GM12891 (cell line): ENCODE measurements at regions not wholly inside any gene's neighbourhood (a gene's known extent, or its start where the extent isn't known, plus 50 kb on each side); places are given as distances from the start of the nearest gene placed in this dataset.

Experiments used
- DNase-seq: peaks from one replicate; pipeline ENCODE4 v3.0.0; 2011; ENCODE audit warnings: low spot score; ENCODE audit not compliant: insufficient read length
- FAIRE-seq: peaks from 2 replicates; lab custom pipeline; 2011; peaks lifted over from hg19 to GRCh38; lab: Jason Lieb, UNC
- PAX5 ChIP-seq: IDR thresholded peaks from 2 replicates; pipeline ENCODE4 v1.6.1; 2011; ENCODE audit warnings: low read length, moderate library complexity, mild to moderate bottlenecking; ENCODE audit not compliant: insufficient read depth, severe bottlenecking
- POLR2A ChIP-seq: IDR thresholded peaks from 2 replicates; pipeline ENCODE4 v1.6.1; 2011; ENCODE audit warnings: low read depth, low read length, control low read depth
- POLR2AphosphoS5 ChIP-seq: IDR thresholded peaks from 2 replicates; pipeline ENCODE4 v1.6.1; 2011; ENCODE audit warnings: low read depth, low read length, control low read depth
- POU2F2 ChIP-seq: IDR thresholded peaks from 2 replicates; pipeline ENCODE4 v1.6.1; 2011; ENCODE audit warnings: low read depth, mild to moderate bottlenecking, control low read depth, low read length, moderate library complexity
- SPI1 ChIP-seq: IDR thresholded peaks from 2 replicates; pipeline ENCODE4 v1.6.1; 2011; ENCODE audit warnings: low read depth, low read length, control low read depth
- TAF1 ChIP-seq: IDR thresholded peaks from 2 replicates; pipeline ENCODE4 v1.6.1; 2011; ENCODE audit warnings: low read depth, low read length, control low read depth

DNA sequence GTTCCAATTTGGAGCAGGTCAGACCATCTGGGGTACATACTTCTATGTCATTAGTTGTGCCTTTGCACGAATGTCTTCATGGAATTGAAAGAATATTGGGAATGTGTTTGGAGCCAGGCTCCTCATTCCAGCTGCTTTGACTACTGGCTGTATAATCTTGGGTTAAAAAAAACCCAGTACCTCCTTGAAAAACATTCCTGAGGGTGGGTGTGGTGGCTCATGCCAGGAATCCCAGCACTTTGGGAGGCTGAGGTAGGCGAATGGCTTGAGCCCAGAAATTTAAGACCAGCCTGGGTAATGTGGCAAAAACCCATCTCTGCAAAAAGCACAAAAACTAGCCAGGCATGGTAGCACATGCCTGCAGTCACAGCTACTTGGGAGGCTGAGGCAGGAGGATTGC lies 125.6 kb downstream of the TTC8 start:
- FAIRE-seq: no peak
- TF ChIP-seq POLR2AphosphoS5 (no peak), POLR2A (no peak), POU2F2 (no peak), PAX5 (no peak), TAF1 (no peak), SPI1 (no peak)
- no peak for DNase-seq

DNA sequence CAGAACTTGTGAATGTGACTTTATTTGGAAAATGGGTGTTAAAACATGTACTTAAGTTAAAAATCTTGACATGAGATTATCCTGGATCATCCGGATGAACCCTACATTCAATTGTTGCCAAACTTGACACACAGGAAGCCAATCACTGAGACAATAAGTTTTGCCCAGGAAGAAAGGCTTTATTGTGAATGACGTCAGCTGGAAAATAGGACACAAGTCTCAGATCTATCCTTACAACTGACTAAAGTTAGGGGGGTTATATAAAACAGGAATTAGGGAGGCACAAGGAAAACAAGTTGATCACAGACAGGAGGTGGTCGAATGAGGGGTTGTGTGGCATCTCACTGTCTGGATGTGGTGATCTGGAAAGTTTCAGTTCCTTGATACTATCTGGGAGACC lies 126.9 kb downstream of the TTC8 start:
- no peak for DNase-seq
- FAIRE-seq: no peak
- TF ChIP-seq TAF1 (no peak), POU2F2 (no peak), POLR2AphosphoS5 (no peak), PAX5 (no peak), SPI1 (no peak), POLR2A (no peak)

DNA sequence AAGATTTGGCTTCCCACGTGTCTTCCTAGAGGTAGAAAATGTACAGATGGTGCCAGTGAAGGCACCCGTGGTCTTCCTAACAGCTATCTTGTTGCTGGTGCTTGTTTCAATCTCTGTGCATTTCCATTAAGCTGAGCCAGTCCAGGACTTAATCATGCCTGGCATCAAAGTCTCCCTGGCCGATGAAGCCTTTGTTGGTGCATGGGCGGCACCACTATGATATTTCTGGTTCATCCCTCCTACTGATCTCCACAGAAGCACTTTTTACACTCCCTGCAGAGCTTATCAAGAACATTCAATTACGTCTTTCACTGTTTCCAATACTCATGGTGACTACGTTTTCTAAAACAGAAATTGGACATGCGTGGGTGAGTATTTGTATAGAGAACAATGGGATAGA lies 128.4 kb downstream of the TTC8 start:
- no peak for FAIRE-seq
- no peak for DNase-seq

DNA sequence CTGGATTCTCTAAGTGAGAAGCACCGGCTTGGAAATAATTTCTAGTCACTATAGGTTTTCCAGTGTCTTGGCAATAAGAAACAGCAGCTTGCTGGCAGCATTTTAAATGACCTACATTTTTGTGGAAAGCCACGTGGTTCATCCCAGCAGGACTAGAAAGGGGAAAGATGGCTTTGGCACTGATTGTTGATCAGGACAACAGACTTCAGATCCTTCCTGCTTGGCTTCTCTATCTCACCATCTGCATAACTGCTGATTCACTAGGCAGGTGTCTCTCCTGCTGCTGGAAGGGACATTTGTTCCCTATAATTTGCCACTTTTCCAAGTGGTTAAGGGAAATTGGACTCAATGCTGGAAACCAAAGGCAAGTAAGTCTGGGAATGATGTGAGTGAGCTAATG lies 131.0 kb downstream of the TTC8 start:
- FAIRE-seq: no peak
- no peak for TF ChIP-seq PAX5
- TF ChIP-seq TAF1: no peak
- TF ChIP-seq SPI1: no peak
- no peak for TF ChIP-seq POLR2AphosphoS5
- TF ChIP-seq POLR2A: no peak
- no peak for TF ChIP-seq POU2F2
- no peak for DNase-seq

More for the DNA sequence above, 128.4 kb downstream of the TTC8 start:
- TF ChIP-seq POLR2A (no peak), POLR2AphosphoS5 (no peak), PAX5 (no peak), SPI1 (no peak), TAF1 (no peak), POU2F2 (no peak)

DNA sequence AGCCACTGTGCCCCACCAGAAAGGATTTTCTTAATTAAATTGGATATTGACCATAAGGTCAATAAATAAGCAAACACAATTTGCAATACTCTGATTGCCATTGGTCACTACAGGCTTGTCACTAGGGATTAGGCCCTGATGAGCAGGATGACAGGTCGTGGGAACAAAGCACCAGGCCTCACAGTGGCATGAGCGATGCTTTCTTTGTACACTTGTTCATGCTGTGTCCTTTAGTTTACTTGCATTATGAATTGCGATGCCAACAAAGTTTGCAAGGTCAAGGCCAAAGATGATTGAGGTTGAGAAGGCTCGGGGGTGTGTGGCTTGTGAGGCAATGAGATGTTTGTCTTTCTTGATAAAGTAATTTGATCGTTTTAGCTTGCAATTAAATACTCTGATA lies 136.0 kb downstream of the TTC8 start:
- TF ChIP-seq POLR2AphosphoS5 (no peak), POLR2A (no peak), POU2F2 (no peak), SPI1 (no peak), TAF1 (no peak), PAX5 (no peak)
- FAIRE-seq: no peak
- no peak for DNase-seq

DNA sequence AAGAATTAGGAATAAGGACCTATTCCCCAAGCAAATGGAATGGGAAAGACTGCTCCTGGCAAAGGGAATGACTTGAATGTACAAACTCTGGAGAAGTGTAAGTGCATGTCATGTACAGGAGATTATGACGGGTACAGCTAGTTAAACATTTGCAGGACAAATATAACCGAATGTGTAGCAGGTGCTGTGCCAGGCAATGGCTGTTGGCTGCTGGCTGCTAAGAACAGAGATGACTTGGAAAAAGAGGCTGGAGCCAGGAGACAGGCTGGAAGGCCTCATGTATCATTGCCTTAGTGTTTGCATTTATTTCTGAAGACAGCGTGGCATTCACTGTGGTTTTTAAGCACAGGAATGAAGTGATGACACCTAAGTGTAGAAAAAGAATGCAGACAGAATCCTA lies 136.8 kb downstream of the TTC8 start:
- FAIRE-seq (no peak), DNase-seq (no peak)
- no peak for TF ChIP-seq POLR2AphosphoS5
- TF ChIP-seq POU2F2: no peak
- no peak for TF ChIP-seq POLR2A
- no peak for TF ChIP-seq TAF1
- no peak for TF ChIP-seq SPI1
- TF ChIP-seq PAX5: no peak

DNA sequence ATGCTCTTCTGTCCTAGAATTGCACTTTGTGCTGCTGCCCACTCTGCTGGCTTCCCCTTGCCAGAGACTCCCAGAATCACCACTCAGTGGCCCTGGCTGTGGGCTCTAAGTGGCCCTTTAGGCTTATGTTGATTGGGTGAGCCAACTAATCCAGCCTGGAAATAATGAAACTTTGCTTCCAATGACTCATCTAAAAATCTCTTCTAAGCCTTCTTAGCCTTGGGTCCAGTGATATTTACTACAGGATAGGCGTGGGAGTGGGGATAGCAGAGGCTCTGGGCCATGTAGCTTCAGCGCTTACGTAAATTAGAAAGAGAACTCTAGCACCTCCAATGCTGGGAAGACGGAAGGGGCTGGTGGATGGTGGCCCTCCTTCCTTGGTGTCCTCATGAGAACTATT lies 137.9 kb downstream of the TTC8 start:
- TF ChIP-seq SPI1: no peak
- TF ChIP-seq POLR2AphosphoS5: no peak
- no peak for TF ChIP-seq PAX5
- TF ChIP-seq TAF1: no peak
- no peak for TF ChIP-seq POLR2A
- no peak for TF ChIP-seq POU2F2
- FAIRE-seq: no peak
- DNase-seq: no peak

DNA sequence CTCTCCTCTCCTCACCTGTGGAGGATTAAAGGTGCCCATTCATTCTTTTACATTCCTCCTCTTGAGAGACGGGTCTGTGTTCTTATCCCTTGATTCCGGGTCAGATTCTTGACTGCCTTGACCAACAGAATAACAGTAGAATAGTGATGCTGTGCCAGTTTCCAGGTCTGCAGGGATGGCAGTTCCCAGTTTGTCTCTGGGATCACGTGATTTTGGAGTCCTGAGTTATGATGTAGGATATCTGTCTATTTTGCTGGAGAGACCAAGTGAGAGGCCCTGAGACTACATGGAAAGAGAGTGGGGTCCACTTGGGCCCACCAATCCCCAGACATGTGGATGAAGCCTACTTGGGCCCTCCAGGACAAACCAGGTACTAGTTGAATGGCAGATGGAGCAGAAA lies 142.8 kb downstream of the TTC8 start:
- DNase-seq: no peak
- no peak for FAIRE-seq
- no peak for TF ChIP-seq POLR2A
- no peak for TF ChIP-seq PAX5
- no peak for TF ChIP-seq POLR2AphosphoS5
- TF ChIP-seq TAF1: no peak
- no peak for TF ChIP-seq SPI1
- TF ChIP-seq POU2F2: no peak

DNA sequence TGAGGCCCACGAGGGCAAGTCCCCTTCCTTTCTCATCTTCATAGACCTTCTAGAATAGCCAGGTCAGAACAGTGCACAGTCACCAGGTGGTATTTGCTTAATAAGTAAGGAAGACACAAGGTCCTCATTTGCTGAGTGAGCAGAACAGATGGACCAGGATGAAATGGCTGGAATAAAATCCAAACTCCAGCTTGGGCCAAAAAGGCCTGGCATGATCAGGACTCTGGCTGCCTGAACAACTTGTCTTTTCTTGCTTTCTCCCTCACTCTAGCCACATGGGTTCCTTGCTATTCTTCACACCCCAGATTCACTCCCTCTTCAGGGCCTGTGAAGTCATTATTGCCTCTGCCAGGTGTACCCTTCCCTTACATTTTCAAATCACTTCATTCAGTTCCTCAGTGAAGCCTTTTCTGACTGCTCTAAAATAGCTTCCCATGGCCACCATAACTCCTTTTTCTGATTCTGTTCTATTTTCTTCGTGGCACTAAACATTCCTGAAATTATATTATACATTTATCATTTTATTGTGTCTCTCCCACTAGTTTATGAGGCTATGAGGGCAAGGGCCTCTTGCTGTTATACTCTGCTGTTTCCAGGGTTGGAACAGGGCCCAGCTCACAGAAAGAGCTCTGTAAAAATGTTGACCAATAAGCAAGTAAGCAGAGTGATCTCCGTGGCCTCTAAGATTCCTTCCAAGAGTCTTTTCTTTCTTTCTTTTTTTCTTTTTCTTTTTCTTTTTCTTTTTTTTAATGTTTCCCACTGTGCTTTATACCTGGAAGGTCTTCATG lies 150.8 kb downstream of the TTC8 start:
- DNase-seq (no peak), FAIRE-seq (no peak)
- no peak for TF ChIP-seq PAX5
- no peak for TF ChIP-seq POLR2AphosphoS5
- no peak for TF ChIP-seq POLR2A
- TF ChIP-seq POU2F2: no peak
- no peak for TF ChIP-seq TAF1
- no peak for TF ChIP-seq SPI1
